ENCODE measurements at regions not wholly inside any gene's neighbourhood (a gene's known extent, or its start where the extent isn't known, plus 50 kb on each side); places are given as distances from the start of the nearest gene placed in this dataset.

DNA sequence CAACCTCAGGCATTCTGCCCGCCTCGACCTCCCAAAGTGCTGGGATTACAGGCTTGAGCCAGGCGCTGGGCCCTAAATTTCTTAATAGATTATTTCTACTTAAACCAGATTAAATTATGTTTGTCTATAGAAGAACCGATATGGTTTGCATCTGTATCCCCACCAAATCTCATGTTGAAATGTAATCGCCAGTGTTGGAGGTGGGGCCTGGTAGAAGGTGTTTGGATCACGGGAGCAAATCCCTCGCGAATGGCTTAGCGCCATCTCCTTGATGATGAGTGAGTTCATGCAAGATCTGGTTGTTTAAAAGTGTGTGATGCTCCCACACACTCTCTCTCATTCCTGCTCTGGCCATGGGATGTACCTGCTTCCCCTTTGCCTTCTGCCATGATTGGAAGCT, 109.3 kb upstream of the NANOS1 start:
- TF ChIP-seq, protein P1, sequence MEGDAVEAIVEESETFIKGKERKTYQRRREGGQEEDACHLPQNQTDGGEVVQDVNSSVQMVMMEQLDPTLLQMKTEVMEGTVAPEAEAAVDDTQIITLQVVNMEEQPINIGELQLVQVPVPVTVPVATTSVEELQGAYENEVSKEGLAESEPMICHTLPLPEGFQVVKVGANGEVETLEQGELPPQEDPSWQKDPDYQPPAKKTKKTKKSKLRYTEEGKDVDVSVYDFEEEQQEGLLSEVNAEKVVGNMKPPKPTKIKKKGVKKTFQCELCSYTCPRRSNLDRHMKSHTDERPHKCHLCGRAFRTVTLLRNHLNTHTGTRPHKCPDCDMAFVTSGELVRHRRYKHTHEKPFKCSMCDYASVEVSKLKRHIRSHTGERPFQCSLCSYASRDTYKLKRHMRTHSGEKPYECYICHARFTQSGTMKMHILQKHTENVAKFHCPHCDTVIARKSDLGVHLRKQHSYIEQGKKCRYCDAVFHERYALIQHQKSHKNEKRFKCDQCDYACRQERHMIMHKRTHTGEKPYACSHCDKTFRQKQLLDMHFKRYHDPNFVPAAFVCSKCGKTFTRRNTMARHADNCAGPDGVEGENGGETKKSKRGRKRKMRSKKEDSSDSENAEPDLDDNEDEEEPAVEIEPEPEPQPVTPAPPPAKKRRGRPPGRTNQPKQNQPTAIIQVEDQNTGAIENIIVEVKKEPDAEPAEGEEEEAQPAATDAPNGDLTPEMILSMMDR (IDR thresholded peaks at IDR 0.05), result no peak
- no peak for TF ChIP-seq POLR2A (IDR thresholded peaks at IDR 0.05)

Data from thyroid gland (tissue), 4 donors.